ENCODE measurements at regions not wholly inside any gene's neighbourhood (a gene's known extent, or its start where the extent isn't known, plus 50 kb on each side); places are given as distances from the start of the nearest gene placed in this dataset.

- Histone ChIP-seq H3K9me3 (ENCODE audit: insufficient read depth, low read length) (no peaks in the 10 kb centered on the region), H3K4me3 (ENCODE audit: insufficient read depth, low read length, poor library complexity, severe bottlenecking) (no peak overlapping the region), H3K9ac (ENCODE audit: low read length) (no peak overlapping the region), H3K79me2 (ENCODE audit: insufficient read depth, low read length) (no peaks in the 10 kb centered on the region), H3K27me3 (ENCODE audit: low read length) (no peaks in the 10 kb centered on the region), H3F3A (ENCODE audit: insufficient read depth) (no peaks in the 10 kb centered on the region), H3K4me2 (ENCODE audit: low read depth, low read length, poor library complexity, severe bottlenecking) (no peak overlapping the region), H3K27ac (ENCODE audit: low read depth, low read length) (no peak overlapping the region), H2AFZ (ENCODE audit: low read depth, low read length, severe bottlenecking) (no peak overlapping the region), H4K20me1 (ENCODE audit: low read depth, low read length) (no peaks in the 10 kb centered on the region), H3K36me3 (ENCODE audit: low read length) (no peaks in the 10 kb centered on the region), H3K9me2 (replicated peaks; ENCODE audit: insufficient read depth, low read length) (no peaks in the 10 kb centered on the region)
- TF ChIP-seq EZH2phosphoT487 (conservative IDR thresholded peaks at IDR 0.05; ENCODE audit: low read length), result no peak
- TF ChIP-seq, protein P1, sequence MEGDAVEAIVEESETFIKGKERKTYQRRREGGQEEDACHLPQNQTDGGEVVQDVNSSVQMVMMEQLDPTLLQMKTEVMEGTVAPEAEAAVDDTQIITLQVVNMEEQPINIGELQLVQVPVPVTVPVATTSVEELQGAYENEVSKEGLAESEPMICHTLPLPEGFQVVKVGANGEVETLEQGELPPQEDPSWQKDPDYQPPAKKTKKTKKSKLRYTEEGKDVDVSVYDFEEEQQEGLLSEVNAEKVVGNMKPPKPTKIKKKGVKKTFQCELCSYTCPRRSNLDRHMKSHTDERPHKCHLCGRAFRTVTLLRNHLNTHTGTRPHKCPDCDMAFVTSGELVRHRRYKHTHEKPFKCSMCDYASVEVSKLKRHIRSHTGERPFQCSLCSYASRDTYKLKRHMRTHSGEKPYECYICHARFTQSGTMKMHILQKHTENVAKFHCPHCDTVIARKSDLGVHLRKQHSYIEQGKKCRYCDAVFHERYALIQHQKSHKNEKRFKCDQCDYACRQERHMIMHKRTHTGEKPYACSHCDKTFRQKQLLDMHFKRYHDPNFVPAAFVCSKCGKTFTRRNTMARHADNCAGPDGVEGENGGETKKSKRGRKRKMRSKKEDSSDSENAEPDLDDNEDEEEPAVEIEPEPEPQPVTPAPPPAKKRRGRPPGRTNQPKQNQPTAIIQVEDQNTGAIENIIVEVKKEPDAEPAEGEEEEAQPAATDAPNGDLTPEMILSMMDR (IDR thresholded peaks at IDR 0.05; ENCODE audit: insufficient read depth, low read length, poor library complexity, severe bottlenecking), result no peak
These were observed 890.7 kb upstream of the EPHA6 start for GRCh38 chr3:95923496-95924210.

DNA sequence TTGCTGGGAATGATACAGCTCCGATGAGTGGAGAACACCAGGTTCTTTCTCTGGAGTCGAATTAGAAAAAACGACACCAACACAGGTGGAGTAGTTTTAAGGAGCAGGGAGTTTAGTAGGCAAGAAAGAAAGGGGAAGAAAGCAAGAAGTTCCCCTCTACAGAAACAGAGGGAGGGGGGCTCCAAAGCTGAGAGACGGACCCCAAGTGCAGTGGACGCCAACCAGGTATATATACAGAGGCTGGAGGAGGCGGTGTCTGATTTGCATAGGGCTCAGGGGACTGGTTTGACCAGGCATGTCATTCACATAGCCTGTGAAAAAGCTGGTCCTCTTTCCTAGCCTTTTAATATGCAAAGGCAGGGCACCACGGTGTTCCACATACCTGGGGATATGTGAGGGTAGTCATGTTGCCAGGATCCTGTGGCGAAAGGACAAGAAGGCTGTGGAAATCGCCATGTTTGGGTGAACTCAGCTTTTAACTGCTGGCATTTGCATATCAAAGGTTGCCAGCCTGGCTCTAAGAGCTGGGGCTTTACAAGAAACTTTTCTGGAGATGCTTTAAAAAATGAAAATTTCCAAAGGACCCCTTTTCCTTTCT, 887.4 kb upstream of the EPHA6 start:
- no peak for TF ChIP-seq EZH2phosphoT487 (conservative IDR thresholded peaks at IDR 0.05; ENCODE audit: low read length)
- TF ChIP-seq, protein P1 (IDR thresholded peaks at IDR 0.05; ENCODE audit: insufficient read depth, low read length, poor library complexity, severe bottlenecking), result no peak
- no peak overlapping the region for H3K4me3 ChIP-seq (ENCODE audit: insufficient read depth, low read length, poor library complexity, severe bottlenecking)

GRCh38 chr3:95934181-95934580, 880.2 kb upstream of the EPHA6 start:
- no peak overlapping the region for H3K4me3 ChIP-seq (ENCODE audit: insufficient read depth, low read length, poor library complexity, severe bottlenecking)
- no peak overlapping the region for H3K27ac ChIP-seq (ENCODE audit: low read depth, low read length)
- peak overlapping the region; percentile 26 for H2AFZ ChIP-seq (ENCODE audit: low read depth, low read length, severe bottlenecking)
- no peaks in the 10 kb centered on the region for H3K9me2 ChIP-seq (replicated peaks; ENCODE audit: insufficient read depth, low read length)
- H3F3A ChIP-seq (ENCODE audit: insufficient read depth), result no peaks in the 10 kb centered on the region
- no peaks in the 10 kb centered on the region for H3K79me2 ChIP-seq (ENCODE audit: insufficient read depth, low read length)
- no peak overlapping the region for H3K4me2 ChIP-seq (ENCODE audit: low read depth, low read length, poor library complexity, severe bottlenecking)
- H3K36me3 ChIP-seq (ENCODE audit: low read length), result no peaks in the 10 kb centered on the region
- TF ChIP-seq, protein P1 (IDR thresholded peaks at IDR 0.05; ENCODE audit: insufficient read depth, low read length, poor library complexity, severe bottlenecking), result no peak
- TF ChIP-seq EZH2phosphoT487 (conservative IDR thresholded peaks at IDR 0.05; ENCODE audit: low read length), result no peak
- no peaks in the 10 kb centered on the region for H3K9me3 ChIP-seq (ENCODE audit: insufficient read depth, low read length)
- no peak overlapping the region for H3K9ac ChIP-seq (ENCODE audit: low read length)
- H4K20me1 ChIP-seq (ENCODE audit: low read depth, low read length), result no peaks in the 10 kb centered on the region
- H3K27me3 ChIP-seq (ENCODE audit: low read length), result no peaks in the 10 kb centered on the region

More for the DNA sequence above, 887.4 kb upstream of the EPHA6 start:
- Histone ChIP-seq H3K9ac (ENCODE audit: low read length) (no peak overlapping the region), H3K79me2 (ENCODE audit: insufficient read depth, low read length) (no peaks in the 10 kb centered on the region), H4K20me1 (ENCODE audit: low read depth, low read length) (no peaks in the 10 kb centered on the region), H3F3A (ENCODE audit: insufficient read depth) (no peaks in the 10 kb centered on the region), H2AFZ (ENCODE audit: low read depth, low read length, severe bottlenecking) (no peak overlapping the region), H3K4me2 (ENCODE audit: low read depth, low read length, poor library complexity, severe bottlenecking) (no peak overlapping the region), H3K9me3 (ENCODE audit: insufficient read depth, low read length) (no peaks in the 10 kb centered on the region), H3K9me2 (replicated peaks; ENCODE audit: insufficient read depth, low read length) (no peaks in the 10 kb centered on the region), H3K27me3 (ENCODE audit: low read length) (no peaks in the 10 kb centered on the region), H3K27ac (ENCODE audit: low read depth, low read length) (no peak overlapping the region), H3K36me3 (ENCODE audit: low read length) (no peaks in the 10 kb centered on the region)
